ENCODE measurements at regions not wholly inside any gene's neighbourhood (a gene's known extent, or its start where the extent isn't known, plus 50 kb on each side); places are given as distances from the start of the nearest gene placed in this dataset.

DNA sequence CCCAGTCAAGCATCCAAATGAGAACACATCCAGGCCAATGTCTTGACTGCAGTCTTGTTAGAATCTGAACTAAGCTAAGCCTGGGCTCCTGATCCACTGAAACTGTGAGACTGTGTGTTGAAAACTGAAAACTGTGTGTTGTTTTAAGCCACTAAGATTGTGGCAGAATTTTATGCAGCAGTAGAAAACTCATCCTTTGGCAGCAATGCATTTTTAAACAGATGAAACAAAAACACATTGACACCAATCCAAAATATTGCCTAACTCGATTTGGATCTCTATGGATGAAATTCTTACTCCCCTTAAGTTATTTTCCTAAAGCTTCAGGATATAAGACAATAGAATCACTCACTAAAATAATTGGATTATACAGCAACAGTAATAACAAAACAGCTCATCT is 202.3 kb upstream of the KLF12 start:
- H3K27ac ChIP-seq: no peak overlapping the region
- H3K27me3 ChIP-seq: no peaks in the 10 kb centered on the region
- 43 to 75% methylated on average over 1 of the region's 1 CpG for WGBS, 2 donors (ENCODE audit: low coverage in 1 of 2)
- H3K9me3 ChIP-seq: no peaks in the 10 kb centered on the region
- TF ChIP-seq, protein P1, sequence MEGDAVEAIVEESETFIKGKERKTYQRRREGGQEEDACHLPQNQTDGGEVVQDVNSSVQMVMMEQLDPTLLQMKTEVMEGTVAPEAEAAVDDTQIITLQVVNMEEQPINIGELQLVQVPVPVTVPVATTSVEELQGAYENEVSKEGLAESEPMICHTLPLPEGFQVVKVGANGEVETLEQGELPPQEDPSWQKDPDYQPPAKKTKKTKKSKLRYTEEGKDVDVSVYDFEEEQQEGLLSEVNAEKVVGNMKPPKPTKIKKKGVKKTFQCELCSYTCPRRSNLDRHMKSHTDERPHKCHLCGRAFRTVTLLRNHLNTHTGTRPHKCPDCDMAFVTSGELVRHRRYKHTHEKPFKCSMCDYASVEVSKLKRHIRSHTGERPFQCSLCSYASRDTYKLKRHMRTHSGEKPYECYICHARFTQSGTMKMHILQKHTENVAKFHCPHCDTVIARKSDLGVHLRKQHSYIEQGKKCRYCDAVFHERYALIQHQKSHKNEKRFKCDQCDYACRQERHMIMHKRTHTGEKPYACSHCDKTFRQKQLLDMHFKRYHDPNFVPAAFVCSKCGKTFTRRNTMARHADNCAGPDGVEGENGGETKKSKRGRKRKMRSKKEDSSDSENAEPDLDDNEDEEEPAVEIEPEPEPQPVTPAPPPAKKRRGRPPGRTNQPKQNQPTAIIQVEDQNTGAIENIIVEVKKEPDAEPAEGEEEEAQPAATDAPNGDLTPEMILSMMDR (IDR thresholded peaks at IDR 0.05): no peak
- TF ChIP-seq POLR2AphosphoS5 (IDR thresholded peaks at IDR 0.05) (no peak), POLR2A (IDR thresholded peaks at IDR 0.05) (no peak), EP300 (IDR thresholded peaks at IDR 0.05; ENCODE audit: low read depth) (no peak)
- DNase-seq: no peak
- no peaks in the 10 kb centered on the region for H3K36me3 ChIP-seq
- intact Hi-C loops (cut with DNase I; ENCODE audit: low total_unique reads): no loop called here
- in situ Hi-C loops (cut with MboI; ENCODE audit: low pct_ligation_motif_present in 1 of 4, low pct_unique_long_range_greater_than_20kb in 1 of 4, low sequenced_read_pairs in 3 of 4): no loop called here
- no peak overlapping the region for H3K4me3 ChIP-seq
- no peaks in the 10 kb centered on the region for H3K4me1 ChIP-seq

DNA sequence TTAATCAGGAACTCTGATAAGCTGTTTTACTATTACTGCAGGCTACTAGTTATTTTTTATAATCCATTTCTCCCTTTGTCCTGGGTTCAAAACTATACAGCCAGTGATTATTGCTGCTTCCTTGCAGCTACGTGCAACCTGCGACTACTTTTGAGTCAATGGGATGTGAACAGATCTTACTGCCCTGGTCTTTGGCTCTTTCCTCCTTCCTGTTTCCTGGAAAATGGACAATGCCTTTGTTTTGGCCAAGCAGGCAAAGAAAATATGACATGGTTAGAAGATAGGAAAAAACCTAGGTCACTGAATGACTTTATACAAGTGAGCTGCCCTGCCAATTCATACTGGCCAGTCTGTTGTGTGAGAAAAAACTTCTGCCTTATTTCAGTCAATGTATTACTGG is 201.2 kb upstream of the KLF12 start:
- Histone ChIP-seq H3K27ac (no peak overlapping the region), H3K4me3 (no peak overlapping the region), H3K36me3 (no peaks in the 10 kb centered on the region), H3K4me1 (no peaks in the 10 kb centered on the region), H3K27me3 (no peaks in the 10 kb centered on the region), H3K9me3 (no peaks in the 10 kb centered on the region)
- 90 to 100% methylated on average over 2 of the region's 2 CpGs for WGBS, 2 donors (ENCODE audit: low coverage in 1 of 2)
- intact Hi-C loops (cut with DNase I; ENCODE audit: low total_unique reads): no loop called here
- TF ChIP-seq EP300 (IDR thresholded peaks at IDR 0.05; ENCODE audit: low read depth) (no peak), POLR2AphosphoS5 (IDR thresholded peaks at IDR 0.05) (no peak), POLR2A (IDR thresholded peaks at IDR 0.05) (no peak)
- TF ChIP-seq, protein P1 (IDR thresholded peaks at IDR 0.05): no peak
- no peak for DNase-seq
- in situ Hi-C loops (cut with MboI; ENCODE audit: low pct_ligation_motif_present in 1 of 4, low pct_unique_long_range_greater_than_20kb in 1 of 4, low sequenced_read_pairs in 3 of 4): no loop called here

DNA sequence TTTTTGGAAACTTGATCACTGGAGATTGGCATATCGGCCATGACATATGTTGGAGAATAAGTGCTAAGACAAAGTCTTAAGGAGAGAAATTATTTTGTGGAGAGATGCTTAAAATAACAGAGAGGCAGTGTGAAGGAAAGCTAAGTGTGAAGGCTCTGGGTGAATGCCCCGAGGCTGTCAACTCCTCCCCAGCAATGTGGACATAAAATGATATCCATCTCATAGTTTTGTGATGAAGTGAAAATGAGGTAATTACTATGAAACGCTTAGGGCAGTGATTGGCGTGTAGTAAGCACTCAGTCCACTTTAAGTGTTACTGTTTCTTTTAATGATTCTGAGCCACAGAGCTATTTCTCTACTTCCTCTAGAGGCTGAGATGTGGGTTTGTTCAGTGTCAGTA is 195.8 kb upstream of the KLF12 start:
- 80 to 88% methylated on average over 4 of the region's 4 CpGs for WGBS, 2 donors (ENCODE audit: low coverage in 1 of 2)
- intact Hi-C loops (cut with DNase I; ENCODE audit: low total_unique reads) (no loop called here), in situ Hi-C loops (cut with MboI; ENCODE audit: low pct_ligation_motif_present in 1 of 4, low pct_unique_long_range_greater_than_20kb in 1 of 4, low sequenced_read_pairs in 3 of 4) (no loop called here)
- no peaks in the 10 kb centered on the region for H3K9me3 ChIP-seq
- no peaks in the 10 kb centered on the region for H3K36me3 ChIP-seq
- H3K4me1 ChIP-seq: no peaks in the 10 kb centered on the region
- H3K27me3 ChIP-seq: no peaks in the 10 kb centered on the region
- DNase-seq: no peak
- H3K4me3 ChIP-seq: no peak overlapping the region
- no peak overlapping the region for H3K27ac ChIP-seq
- no peak for TF ChIP-seq POLR2AphosphoS5 (IDR thresholded peaks at IDR 0.05)
- no peak for TF ChIP-seq EP300 (IDR thresholded peaks at IDR 0.05; ENCODE audit: low read depth)
- TF ChIP-seq, protein P1 (IDR thresholded peaks at IDR 0.05): no peak
- no peak for TF ChIP-seq POLR2A (IDR thresholded peaks at IDR 0.05)

DNA sequence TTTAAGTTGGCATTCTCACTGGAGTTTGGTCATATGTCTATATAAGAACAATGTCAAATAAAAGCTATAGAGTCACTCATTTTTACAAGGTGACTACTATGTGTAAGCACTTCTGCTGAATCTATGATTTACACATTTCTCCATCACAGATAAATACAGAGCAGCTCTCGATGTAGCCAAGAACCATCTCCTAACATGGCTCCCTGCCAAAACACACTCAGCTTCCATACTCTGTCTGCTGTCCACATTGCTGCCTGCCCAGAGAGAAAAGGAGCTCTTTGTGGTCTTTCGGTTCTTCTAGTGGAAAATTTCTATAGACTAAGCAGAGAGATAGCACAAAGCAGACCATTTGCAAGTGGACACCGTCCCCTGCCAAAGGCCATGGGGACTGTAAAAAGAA is 190.9 kb upstream of the KLF12 start:
- H3K9me3 ChIP-seq: no peaks in the 10 kb centered on the region
- intact Hi-C loops (cut with DNase I; ENCODE audit: low total_unique reads) (no loop called here), in situ Hi-C loops (cut with MboI; ENCODE audit: low pct_ligation_motif_present in 1 of 4, low pct_unique_long_range_greater_than_20kb in 1 of 4, low sequenced_read_pairs in 3 of 4) (no loop called here)
- H3K4me1 ChIP-seq: no peaks in the 10 kb centered on the region
- DNase-seq: no peak
- no peak overlapping the region for H3K4me3 ChIP-seq
- 52 to 70% methylated on average over 3 of the region's 3 CpGs for WGBS, 2 donors (ENCODE audit: low coverage in 1 of 2)
- TF ChIP-seq EP300 (IDR thresholded peaks at IDR 0.05; ENCODE audit: low read depth): no peak
- TF ChIP-seq POLR2AphosphoS5 (IDR thresholded peaks at IDR 0.05): no peak
- TF ChIP-seq POLR2A (IDR thresholded peaks at IDR 0.05): no peak
- H3K27me3 ChIP-seq: no peaks in the 10 kb centered on the region
- no peaks in the 10 kb centered on the region for H3K36me3 ChIP-seq
- H3K27ac ChIP-seq: peak overlapping the region in 3 of 4 donors; percentile 42 to 63 (median 50)

DNA sequence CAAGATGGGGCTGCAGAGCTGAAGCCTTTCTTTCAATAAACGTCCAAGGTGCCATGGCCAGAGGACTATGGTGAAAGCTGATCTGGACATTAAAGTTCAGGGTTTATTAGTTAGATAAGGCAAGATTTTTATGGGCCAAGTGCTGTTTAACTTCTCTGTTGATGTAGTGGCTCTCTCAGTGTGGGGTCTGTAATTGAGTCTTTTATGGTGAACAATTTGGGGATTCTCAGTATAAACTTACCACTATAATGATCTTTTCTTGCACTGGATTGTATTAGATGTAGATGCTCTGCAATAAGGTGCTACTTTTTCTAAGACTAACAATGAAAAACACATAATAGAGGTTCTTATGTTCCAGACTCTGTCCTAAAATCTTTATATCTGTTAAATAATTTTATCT is 190.1 kb upstream of the KLF12 start:
- in situ Hi-C loops (cut with MboI; ENCODE audit: low pct_ligation_motif_present in 1 of 4, low pct_unique_long_range_greater_than_20kb in 1 of 4, low sequenced_read_pairs in 3 of 4) (no loop called here), intact Hi-C loops (cut with DNase I; ENCODE audit: low total_unique reads) (no loop called here)
- DNase-seq: no peak
- no peaks in the 10 kb centered on the region for H3K27me3 ChIP-seq
- H3K36me3 ChIP-seq: no peaks in the 10 kb centered on the region
- TF ChIP-seq POLR2AphosphoS5 (IDR thresholded peaks at IDR 0.05) (no peak), POLR2A (IDR thresholded peaks at IDR 0.05) (no peak), EP300 (IDR thresholded peaks at IDR 0.05; ENCODE audit: low read depth) (no peak)
- TF ChIP-seq, protein P1 (IDR thresholded peaks at IDR 0.05): no peak
- no peak overlapping the region for H3K4me3 ChIP-seq
- no peaks in the 10 kb centered on the region for H3K9me3 ChIP-seq
- WGBS, 2 donors (ENCODE audit: low coverage in 1 of 2): 40 to 63% methylated on average over 1 of the region's 1 CpG
- H3K27ac ChIP-seq: no peak overlapping the region
- no peaks in the 10 kb centered on the region for H3K4me1 ChIP-seq
